H1 (cell line): ENCODE measurements at regions not wholly inside any gene's neighbourhood (a gene's known extent, or its start where the extent isn't known, plus 50 kb on each side); places are given as distances from the start of the nearest gene placed in this dataset.

Experiments used
- CEBPB ChIP-seq: IDR thresholded peaks from 2 replicates; pipeline ENCODE4 v1.6.1; 2012; ENCODE audit warnings: low read depth, low read length
- PHF8 ChIP-seq: fragments of 200-600 bp; sonication (generic); conservative IDR thresholded peaks from 2 replicates; pipeline ENCODE4 v1.7.1; 2012; ENCODE audit warnings: low read depth, mild to moderate bottlenecking, inconsistent platforms, low read length, moderate library complexity
- POLR2AphosphoS5 ChIP-seq: IDR thresholded peaks from 2 replicates; pipeline ENCODE4 v1.6.1; 2011; ENCODE audit warnings: low read depth, low read length
- RXRA ChIP-seq: IDR thresholded peaks from 2 replicates; pipeline ENCODE4 v1.6.1; 2011; ENCODE audit warnings: low read depth, mild to moderate bottlenecking, low read length, moderate library complexity; ENCODE audit not compliant: insufficient read depth
- SP4 ChIP-seq: IDR thresholded peaks from 2 replicates; pipeline ENCODE4 v1.6.1; 2012; ENCODE audit warnings: low read length, inconsistent platforms

DNA sequence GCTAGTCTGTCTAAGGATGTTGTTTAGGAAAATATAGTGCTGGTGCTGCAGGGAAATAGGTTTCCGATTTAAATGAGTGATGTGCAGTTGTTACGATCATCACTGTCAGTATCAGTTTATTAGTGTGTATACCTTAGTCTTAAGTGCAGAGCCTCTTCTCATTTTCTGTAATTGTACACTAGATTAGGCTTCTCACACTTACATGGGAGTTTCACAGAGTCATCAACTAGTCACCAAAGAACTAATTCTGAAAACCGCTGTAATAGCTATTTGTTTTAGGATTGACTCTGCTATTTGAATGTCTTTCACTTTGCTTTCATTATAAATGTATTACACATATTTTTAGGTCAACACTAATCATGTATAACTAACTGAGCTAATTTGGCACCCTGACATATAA lies 99.8 kb upstream of the ZEB2 start (continued):
- TF ChIP-seq RXRA (no peak), SP4 (no peak), CEBPB (no peak), PHF8 (no peak), POLR2AphosphoS5 (no peak)
